ENCODE measurements at regions not wholly inside any gene's neighbourhood (a gene's known extent, or its start where the extent isn't known, plus 50 kb on each side); places are given as distances from the start of the nearest gene placed in this dataset.
"Not testable (repeated sequence)": the region's sequence is repeated elsewhere in the genome, so short reads cannot be mapped to it uniquely, and the experiment has no call there.

- FAIRE-seq: no peak
- no peak for DNase-seq (ENCODE audit: insufficient read length)
- TF ChIP-seq TAF1 (IDR thresholded peaks at IDR 0.05; ENCODE audit: borderline replicate concordance, low read depth, low read length) (no peak), POLR2A (IDR thresholded peaks at IDR 0.05; ENCODE audit: low read depth, low read length) (no peak), POLR2AphosphoS5 (IDR thresholded peaks at IDR 0.05; ENCODE audit: low read depth, low read length) (no peak)
Observed at GRCh38 chr12:38162013-38162412, 154.6 kb upstream of the ALG10B start.

GRCh38 chr12:38162708-38163441, 153.7 kb upstream of the ALG10B start:
- TF ChIP-seq POLR2AphosphoS5 (IDR thresholded peaks at IDR 0.05; ENCODE audit: low read depth, low read length) (no peak), TAF1 (IDR thresholded peaks at IDR 0.05; ENCODE audit: borderline replicate concordance, low read depth, low read length) (no peak), POLR2A (IDR thresholded peaks at IDR 0.05; ENCODE audit: low read depth, low read length) (no peak)
- FAIRE-seq (no peak), DNase-seq (ENCODE audit: insufficient read length) (no peak)

GRCh38 chr12:38163442-38163801, 153.2 kb upstream of the ALG10B start:
- TF ChIP-seq POLR2A (IDR thresholded peaks at IDR 0.05; ENCODE audit: low read depth, low read length): no peak
- no peak for TF ChIP-seq POLR2AphosphoS5 (IDR thresholded peaks at IDR 0.05; ENCODE audit: low read depth, low read length)
- TF ChIP-seq TAF1 (IDR thresholded peaks at IDR 0.05; ENCODE audit: borderline replicate concordance, low read depth, low read length): no peak
- DNase-seq (ENCODE audit: insufficient read length): no peak
- no peak for FAIRE-seq

GRCh38 chr12:38166225-38166624, 150.3 kb upstream of the ALG10B start:
- FAIRE-seq (no peak), DNase-seq (ENCODE audit: insufficient read length) (no peak)
- TF ChIP-seq POLR2AphosphoS5 (IDR thresholded peaks at IDR 0.05; ENCODE audit: low read depth, low read length) (no peak), TAF1 (IDR thresholded peaks at IDR 0.05; ENCODE audit: borderline replicate concordance, low read depth, low read length) (no peak), POLR2A (IDR thresholded peaks at IDR 0.05; ENCODE audit: low read depth, low read length) (no peak)

- TF ChIP-seq POLR2A (IDR thresholded peaks at IDR 0.05; ENCODE audit: low read depth, low read length): no peak
- TF ChIP-seq TAF1 (IDR thresholded peaks at IDR 0.05; ENCODE audit: borderline replicate concordance, low read depth, low read length): no peak
- no peak for TF ChIP-seq POLR2AphosphoS5 (IDR thresholded peaks at IDR 0.05; ENCODE audit: low read depth, low read length)
- no peak for DNase-seq (ENCODE audit: insufficient read length)
- no peak for FAIRE-seq
Observed at GRCh38 chr12:38175538-38175937, 141.0 kb upstream of the ALG10B start.

GRCh38 chr12:38183617-38184016, 133.0 kb upstream of the ALG10B start:
- DNase-seq (ENCODE audit: insufficient read length); FAIRE-seq: not testable (repeated sequence)

GRCh38 chr12:38197286-38197685, 119.3 kb upstream of the ALG10B start:
- FAIRE-seq; DNase-seq (ENCODE audit: insufficient read length): not testable (repeated sequence)

GRCh38 chr12:38201461-38202276, 114.9 kb upstream of the ALG10B start:
- FAIRE-seq (no peak), DNase-seq (ENCODE audit: insufficient read length) (no peak)
- TF ChIP-seq POLR2AphosphoS5 (IDR thresholded peaks at IDR 0.05; ENCODE audit: low read depth, low read length) (no peak), TAF1 (IDR thresholded peaks at IDR 0.05; ENCODE audit: borderline replicate concordance, low read depth, low read length) (no peak), POLR2A (IDR thresholded peaks at IDR 0.05; ENCODE audit: low read depth, low read length) (no peak)

GRCh38 chr12:38204831-38205230, 111.7 kb upstream of the ALG10B start:
- TF ChIP-seq POLR2A (IDR thresholded peaks at IDR 0.05; ENCODE audit: low read depth, low read length): no peak
- no peak for FAIRE-seq

GRCh38 chr12:38222011-38222410, 94.6 kb upstream of the ALG10B start:
- no peak for DNase-seq (ENCODE audit: insufficient read length)
- FAIRE-seq: no peak
- no peak for TF ChIP-seq TAF1 (IDR thresholded peaks at IDR 0.05; ENCODE audit: borderline replicate concordance, low read depth, low read length)
- TF ChIP-seq POLR2A (IDR thresholded peaks at IDR 0.05; ENCODE audit: low read depth, low read length): no peak
- no peak for TF ChIP-seq POLR2AphosphoS5 (IDR thresholded peaks at IDR 0.05; ENCODE audit: low read depth, low read length)

More at GRCh38 chr12:38204831-38205230, 111.7 kb upstream of the ALG10B start:
- no peak for DNase-seq (ENCODE audit: insufficient read length)

GRCh38 chr12:38238328-38238727, 78.2 kb upstream of the ALG10B start:
- not testable (repeated sequence) for FAIRE-seq; DNase-seq (ENCODE audit: insufficient read length)

- DNase-seq (ENCODE audit: insufficient read length) (no peak), FAIRE-seq (no peak)
- TF ChIP-seq TAF1 (IDR thresholded peaks at IDR 0.05; ENCODE audit: borderline replicate concordance, low read depth, low read length) (no peak), POLR2AphosphoS5 (IDR thresholded peaks at IDR 0.05; ENCODE audit: low read depth, low read length) (no peak), POLR2A (IDR thresholded peaks at IDR 0.05; ENCODE audit: low read depth, low read length) (no peak)
Observed at GRCh38 chr12:38253778-38254177, 62.8 kb upstream of the ALG10B start.

GRCh38 chr12:38258411-38258810, 58.2 kb upstream of the ALG10B start:
- DNase-seq (ENCODE audit: insufficient read length): no peak
- no peak for FAIRE-seq
- TF ChIP-seq TAF1 (IDR thresholded peaks at IDR 0.05; ENCODE audit: borderline replicate concordance, low read depth, low read length): no peak
- no peak for TF ChIP-seq POLR2A (IDR thresholded peaks at IDR 0.05; ENCODE audit: low read depth, low read length)
- TF ChIP-seq POLR2AphosphoS5 (IDR thresholded peaks at IDR 0.05; ENCODE audit: low read depth, low read length): no peak
